ENCODE measurements at regions not wholly inside any gene's neighbourhood (a gene's known extent, or its start where the extent isn't known, plus 50 kb on each side); places are given as distances from the start of the nearest gene placed in this dataset.

GRCh38 chr5:113757508-113757907 lies 244.0 kb downstream of the YTHDC2 start:
- Histone ChIP-seq H3K27me3 (ENCODE audit: insufficient read depth, poor library complexity, severe bottlenecking) (no peaks in the 10 kb centered on the region), H3K4me3 (replicated peaks; ENCODE audit: insufficient read depth, low read length) (no peak overlapping the region), H3K27ac (replicated peaks) (no peak overlapping the region)
- no peak for DNase-seq (ENCODE audit: low read depth in 1 of 2, low spot score in 1 of 2)
- no peak for TF ChIP-seq SPI1 (IDR thresholded peaks at IDR 0.05; ENCODE audit: borderline replicate concordance, low read depth)
- TF ChIP-seq POLR2AphosphoS5 (IDR thresholded peaks at IDR 0.05; ENCODE audit: low read depth) = no peak
- TF ChIP-seq, protein P1, sequence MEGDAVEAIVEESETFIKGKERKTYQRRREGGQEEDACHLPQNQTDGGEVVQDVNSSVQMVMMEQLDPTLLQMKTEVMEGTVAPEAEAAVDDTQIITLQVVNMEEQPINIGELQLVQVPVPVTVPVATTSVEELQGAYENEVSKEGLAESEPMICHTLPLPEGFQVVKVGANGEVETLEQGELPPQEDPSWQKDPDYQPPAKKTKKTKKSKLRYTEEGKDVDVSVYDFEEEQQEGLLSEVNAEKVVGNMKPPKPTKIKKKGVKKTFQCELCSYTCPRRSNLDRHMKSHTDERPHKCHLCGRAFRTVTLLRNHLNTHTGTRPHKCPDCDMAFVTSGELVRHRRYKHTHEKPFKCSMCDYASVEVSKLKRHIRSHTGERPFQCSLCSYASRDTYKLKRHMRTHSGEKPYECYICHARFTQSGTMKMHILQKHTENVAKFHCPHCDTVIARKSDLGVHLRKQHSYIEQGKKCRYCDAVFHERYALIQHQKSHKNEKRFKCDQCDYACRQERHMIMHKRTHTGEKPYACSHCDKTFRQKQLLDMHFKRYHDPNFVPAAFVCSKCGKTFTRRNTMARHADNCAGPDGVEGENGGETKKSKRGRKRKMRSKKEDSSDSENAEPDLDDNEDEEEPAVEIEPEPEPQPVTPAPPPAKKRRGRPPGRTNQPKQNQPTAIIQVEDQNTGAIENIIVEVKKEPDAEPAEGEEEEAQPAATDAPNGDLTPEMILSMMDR (IDR thresholded peaks at IDR 0.05; ENCODE audit: insufficient read depth, low read length) = no peak
- no peak for TF ChIP-seq GABPA (IDR thresholded peaks at IDR 0.05; ENCODE audit: low read depth)
- no peak for TF ChIP-seq REST (IDR thresholded peaks at IDR 0.05; ENCODE audit: insufficient replicate concordance, low read depth)

DNA sequence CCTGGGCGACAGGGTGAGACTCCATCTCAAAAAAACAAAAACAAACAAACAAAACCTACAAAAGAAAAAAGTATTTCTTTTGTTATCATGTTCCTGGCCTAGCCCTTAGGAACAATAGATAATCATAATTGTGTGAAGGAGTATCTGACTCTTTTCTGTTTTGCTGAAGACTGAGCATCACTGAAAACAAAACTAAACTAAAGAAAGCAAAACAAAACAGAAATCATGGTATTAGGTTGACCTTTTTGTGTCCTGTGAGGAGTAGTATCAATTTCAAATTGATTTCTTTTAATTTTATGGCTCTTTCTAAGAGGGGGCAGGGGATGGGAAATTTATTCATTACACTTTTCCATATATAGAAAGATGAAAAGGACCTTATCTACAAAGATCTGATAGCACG lies 246.0 kb downstream of the YTHDC2 start:
- no peak for TF ChIP-seq GABPA (IDR thresholded peaks at IDR 0.05; ENCODE audit: low read depth)
- no peak for TF ChIP-seq REST (IDR thresholded peaks at IDR 0.05; ENCODE audit: insufficient replicate concordance, low read depth)
- TF ChIP-seq, protein P1 (IDR thresholded peaks at IDR 0.05; ENCODE audit: insufficient read depth, low read length) = no peak
- TF ChIP-seq POLR2AphosphoS5 (IDR thresholded peaks at IDR 0.05; ENCODE audit: low read depth) = no peak
- TF ChIP-seq SPI1 (IDR thresholded peaks at IDR 0.05; ENCODE audit: borderline replicate concordance, low read depth) = no peak
- no peak overlapping the region for H3K4me3 ChIP-seq (replicated peaks; ENCODE audit: insufficient read depth, low read length)

DNA sequence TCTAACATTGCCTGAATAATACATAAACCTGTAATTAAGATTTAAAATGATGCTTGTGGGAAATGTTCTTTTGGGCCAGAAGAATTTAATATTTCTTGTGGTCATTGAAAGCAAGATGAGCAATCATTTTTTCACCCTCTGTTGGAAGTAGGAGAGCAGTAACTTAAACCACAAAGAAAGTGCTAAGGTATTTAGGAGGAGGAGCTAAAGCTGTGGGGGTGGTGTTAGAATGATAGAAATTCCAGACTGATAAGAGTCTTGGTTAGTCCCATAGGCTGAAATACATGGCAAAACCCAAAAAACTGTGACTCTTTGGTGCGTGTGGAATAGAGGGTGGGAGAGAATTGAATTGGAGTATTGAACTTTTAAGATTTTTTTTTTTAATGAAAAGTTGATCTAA lies 247.0 kb downstream of the YTHDC2 start:
- DNase-seq (ENCODE audit: low read depth in 1 of 2, low spot score in 1 of 2) = no peak
- TF ChIP-seq POLR2AphosphoS5 (IDR thresholded peaks at IDR 0.05; ENCODE audit: low read depth) (no peak), SPI1 (IDR thresholded peaks at IDR 0.05; ENCODE audit: borderline replicate concordance, low read depth) (no peak), GABPA (IDR thresholded peaks at IDR 0.05; ENCODE audit: low read depth) (no peak), REST (IDR thresholded peaks at IDR 0.05; ENCODE audit: insufficient replicate concordance, low read depth) (no peak)
- TF ChIP-seq, protein P1 (IDR thresholded peaks at IDR 0.05; ENCODE audit: insufficient read depth, low read length) = no peak

More for the DNA sequence above, 246.0 kb downstream of the YTHDC2 start:
- no peak for DNase-seq (ENCODE audit: low read depth in 1 of 2, low spot score in 1 of 2)
- Histone ChIP-seq H3K27ac (replicated peaks) (no peak overlapping the region), H3K27me3 (ENCODE audit: insufficient read depth, poor library complexity, severe bottlenecking) (no peaks in the 10 kb centered on the region)

More for the DNA sequence above, 247.0 kb downstream of the YTHDC2 start:
- Histone ChIP-seq H3K27me3 (ENCODE audit: insufficient read depth, poor library complexity, severe bottlenecking) (no peaks in the 10 kb centered on the region), H3K27ac (replicated peaks) (no peak overlapping the region), H3K4me3 (replicated peaks; ENCODE audit: insufficient read depth, low read length) (no peak overlapping the region)

Measured in HL-60 (cell line).